Activated CD4-positive, CD25-positive, alpha-beta regulatory T cell treated with anti-CD3 and anti-CD28 coated beads, Interleukin-2, amount 50 U/mL, for 72 hours (primary cell): ENCODE measurements at regions not wholly inside any gene's neighbourhood (a gene's known extent, or its start where the extent isn't known, plus 50 kb on each side); places are given as distances from the start of the nearest gene placed in this dataset.
"Not testable (repeated sequence)": the region's sequence is repeated elsewhere in the genome, so short reads cannot be mapped to it uniquely, and the experiment has no call there.

ENCODE experiments used
- DNase-seq: peaks from one replicate; pipeline ENCODE4 v3.0.0; 2021

- not testable (repeated sequence) for DNase-seq
Observed at GRCh38 chr9:42239445-42240260, 56.2 kb downstream of the SPATA31A6 start.

- DNase-seq: not testable (repeated sequence)
Observed at GRCh38 chr9:42240261-42240579, 56.8 kb downstream of the SPATA31A6 start.

GRCh38 chr9:42243211-42243610 is 59.8 kb downstream of the SPATA31A6 start:
- DNase-seq: not testable (repeated sequence)

GRCh38 chr9:42243822-42244221 is 60.4 kb downstream of the SPATA31A6 start:
- not testable (repeated sequence) for DNase-seq

GRCh38 chr9:42268729-42269128 is 85.3 kb downstream of the SPATA31A6 start:
- not testable (repeated sequence) for DNase-seq

GRCh38 chr9:42269171-42269570 is 85.7 kb downstream of the SPATA31A6 start:
- DNase-seq: not testable (repeated sequence)

- not testable (repeated sequence) for DNase-seq
Observed at GRCh38 chr9:42273191-42273590, 89.7 kb downstream of the SPATA31A6 start.

- no peak for DNase-seq
Observed at GRCh38 chr9:42275141-42275540, 91.7 kb downstream of the SPATA31A6 start.

GRCh38 chr9:42282531-42283178 is 99.2 kb downstream of the SPATA31A6 start:
- not testable (repeated sequence) for DNase-seq

GRCh38 chr9:42283179-42283543 is 99.7 kb downstream of the SPATA31A6 start:
- not testable (repeated sequence) for DNase-seq

- DNase-seq: not testable (repeated sequence)
Observed at GRCh38 chr9:42286145-42286845, 102.8 kb downstream of the SPATA31A6 start.

GRCh38 chr9:42288002-42288864 is 104.8 kb downstream of the SPATA31A6 start:
- not testable (repeated sequence) for DNase-seq

GRCh38 chr9:42288865-42289229 is 105.4 kb downstream of the SPATA31A6 start:
- not testable (repeated sequence) for DNase-seq

GRCh38 chr9:42300124-42300523 is 116.7 kb downstream of the SPATA31A6 start:
- not testable (repeated sequence) for DNase-seq

- DNase-seq: not testable (repeated sequence)
Observed at GRCh38 chr9:42306625-42307024, 123.2 kb downstream of the SPATA31A6 start.

GRCh38 chr9:42307449-42307848 is 124.0 kb downstream of the SPATA31A6 start:
- DNase-seq: not testable (repeated sequence)

GRCh38 chr9:42310972-42311371 is 127.5 kb downstream of the SPATA31A6 start:
- not testable (repeated sequence) for DNase-seq

- DNase-seq: not testable (repeated sequence)
Observed at GRCh38 chr9:42316026-42316425, 132.6 kb downstream of the SPATA31A6 start.

GRCh38 chr9:42317677-42318076 is 134.2 kb downstream of the SPATA31A6 start:
- not testable (repeated sequence) for DNase-seq

GRCh38 chr9:42323084-42323809 is 139.8 kb downstream of the SPATA31A6 start:
- DNase-seq: not testable (repeated sequence)

- DNase-seq: not testable (repeated sequence)
Observed at GRCh38 chr9:42325142-42325541, 141.7 kb downstream of the SPATA31A6 start.

GRCh38 chr9:42325561-42325960 is 142.1 kb downstream of the SPATA31A6 start:
- DNase-seq: not testable (repeated sequence)
